Ascending aorta (tissue), 2 donors: ENCODE measurements at regions not wholly inside any gene's neighbourhood (a gene's known extent, or its start where the extent isn't known, plus 50 kb on each side); places are given as distances from the start of the nearest gene placed in this dataset.

Source experiments
- DNase-seq, 2 donors: peaks; one replicate each; pipeline ENCODE4 v3.0.0-alpha.2; 2019; ENCODE audit warnings: low spot score in 2 of 2
- H3K27ac ChIP-seq, 2 donors: fragments of 200-600 bp; sonication (generic); one replicate each; pipeline ENCODE4 v1.5.1; 2016 to 2017; ENCODE audit warnings: mild to moderate bottlenecking in 1 of 2
- H3K27me3 ChIP-seq: fragments of 200-600 bp; sonication (generic); one replicate; pipeline ENCODE4 v1.5.1; 2017
- H3K36me3 ChIP-seq, 2 donors: fragments of 200-600 bp; sonication (generic); one replicate each; pipeline ENCODE4 v1.5.1; 2016
- H3K4me1 ChIP-seq, 2 donors: fragments of 200-600 bp; sonication (generic); one replicate each; pipeline ENCODE4 v1.5.1; 2016 to 2017; ENCODE audit warnings: mild to moderate bottlenecking in 1 of 2
- H3K4me3 ChIP-seq, 2 donors: fragments of 200-600 bp; sonication (generic); one replicate each; pipeline ENCODE4 v1.5.1; 2016 to 2017; ENCODE audit warnings: mild to moderate bottlenecking in 1 of 2
- H3K9me3 ChIP-seq, 2 donors: fragments of 200-600 bp; sonication (generic); one replicate each; pipeline ENCODE4 v1.5.1; 2016
- intact Hi-C: fragments of 100-400 bp; cut with DNase I; formaldehyde crosslinking; loops from one replicate; pipeline ENCODE4 v1.15.1; 2023
- TF ChIP-seq, protein P1 (sequence below), 3 experiments: fragments of 200-600 bp in 2 of 3; fragments of 450-650 bp in 1 of 3; sonication (generic) in 2 of 3; IDR thresholded peaks; one replicate each; pipeline ENCODE4 v1.5.1; 2016 to 2019; ENCODE audit warnings: antibody characterized with exemption in 3 of 3, mild to moderate bottlenecking in 1 of 3, moderate library complexity in 1 of 3

DNA sequence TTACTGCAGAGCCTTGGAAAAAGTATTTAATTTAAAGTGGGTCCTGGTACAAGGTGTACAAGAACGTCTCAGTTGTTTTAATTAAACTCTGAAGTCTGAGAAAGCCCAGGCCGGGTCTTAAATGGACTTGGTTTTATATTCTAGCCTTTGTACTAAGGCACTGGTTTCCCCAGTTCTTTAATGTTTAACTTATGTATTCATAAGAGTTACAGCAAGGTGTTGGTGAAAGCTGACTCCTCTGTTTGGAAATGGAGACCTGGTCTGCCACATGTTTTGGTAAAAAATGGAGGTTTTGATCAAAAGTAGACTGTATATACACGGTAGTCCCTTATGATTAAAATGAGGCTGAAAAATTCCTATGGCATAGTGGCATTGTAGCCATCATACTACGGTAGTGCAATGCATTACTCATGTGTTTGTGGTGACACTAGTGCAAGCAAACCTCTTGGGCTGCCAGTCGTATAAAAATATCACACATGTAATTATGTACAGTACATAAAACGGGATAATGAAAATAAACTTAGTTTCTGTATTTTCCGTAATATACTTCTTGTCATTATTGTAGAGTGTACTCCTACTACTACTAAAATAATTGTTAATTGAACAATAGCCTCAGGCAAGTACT, 883.4 kb upstream of the SPRY2 start:
- DNase-seq = no peak

DNA sequence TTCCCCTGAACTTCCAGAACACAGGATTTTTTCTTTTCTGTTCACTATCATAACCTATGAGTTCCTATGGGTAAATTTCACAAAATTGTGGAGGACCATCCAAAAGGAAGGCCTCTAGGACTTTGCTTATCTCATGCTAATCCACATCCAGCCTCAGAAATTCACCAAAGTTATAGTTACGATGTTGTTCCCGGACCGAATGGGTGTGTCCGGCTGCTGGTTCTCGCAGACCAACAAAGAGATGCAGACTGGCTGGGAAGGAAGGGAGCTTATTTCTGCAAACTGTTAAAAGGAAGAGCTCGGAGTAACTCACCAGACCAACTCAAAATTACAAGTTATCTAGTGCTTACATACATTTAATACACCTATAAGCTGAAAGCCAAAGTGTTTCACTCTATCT, 882.9 kb upstream of the SPRY2 start:
- no peaks in the 10 kb centered on the region for H3K36me3 ChIP-seq
- no peak for DNase-seq
- H3K4me1 ChIP-seq = no peaks in the 10 kb centered on the region
- intact Hi-C loops = no loop called here
- TF ChIP-seq, protein P1, sequence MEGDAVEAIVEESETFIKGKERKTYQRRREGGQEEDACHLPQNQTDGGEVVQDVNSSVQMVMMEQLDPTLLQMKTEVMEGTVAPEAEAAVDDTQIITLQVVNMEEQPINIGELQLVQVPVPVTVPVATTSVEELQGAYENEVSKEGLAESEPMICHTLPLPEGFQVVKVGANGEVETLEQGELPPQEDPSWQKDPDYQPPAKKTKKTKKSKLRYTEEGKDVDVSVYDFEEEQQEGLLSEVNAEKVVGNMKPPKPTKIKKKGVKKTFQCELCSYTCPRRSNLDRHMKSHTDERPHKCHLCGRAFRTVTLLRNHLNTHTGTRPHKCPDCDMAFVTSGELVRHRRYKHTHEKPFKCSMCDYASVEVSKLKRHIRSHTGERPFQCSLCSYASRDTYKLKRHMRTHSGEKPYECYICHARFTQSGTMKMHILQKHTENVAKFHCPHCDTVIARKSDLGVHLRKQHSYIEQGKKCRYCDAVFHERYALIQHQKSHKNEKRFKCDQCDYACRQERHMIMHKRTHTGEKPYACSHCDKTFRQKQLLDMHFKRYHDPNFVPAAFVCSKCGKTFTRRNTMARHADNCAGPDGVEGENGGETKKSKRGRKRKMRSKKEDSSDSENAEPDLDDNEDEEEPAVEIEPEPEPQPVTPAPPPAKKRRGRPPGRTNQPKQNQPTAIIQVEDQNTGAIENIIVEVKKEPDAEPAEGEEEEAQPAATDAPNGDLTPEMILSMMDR (IDR thresholded peaks at IDR 0.05) = no peak
- H3K27me3 ChIP-seq = no peaks in the 10 kb centered on the region
- H3K27ac ChIP-seq = no peak overlapping the region
- H3K4me3 ChIP-seq = no peak overlapping the region
- no peaks in the 10 kb centered on the region for H3K9me3 ChIP-seq

More for the DNA sequence above, 883.4 kb upstream of the SPRY2 start:
- Histone ChIP-seq H3K36me3 (no peaks in the 10 kb centered on the region), H3K4me3 (no peak overlapping the region), H3K9me3 (no peaks in the 10 kb centered on the region), H3K27me3 (no peaks in the 10 kb centered on the region), H3K4me1 (no peaks in the 10 kb centered on the region), H3K27ac (no peak overlapping the region)
- TF ChIP-seq, protein P1 (IDR thresholded peaks at IDR 0.05) = no peak
- intact Hi-C loops = no loop called here

GRCh38 chr13:81211713-81212112, 870.8 kb upstream of the SPRY2 start:
- TF ChIP-seq, protein P1 (IDR thresholded peaks at IDR 0.05) = no peak
- Histone ChIP-seq H3K4me1 (no peaks in the 10 kb centered on the region), H3K4me3 (no peak overlapping the region), H3K9me3 (no peaks in the 10 kb centered on the region), H3K27ac (no peak overlapping the region), H3K36me3 (no peaks in the 10 kb centered on the region), H3K27me3 (no peaks in the 10 kb centered on the region)
- intact Hi-C loops = no loop called here
- no peak for DNase-seq

DNA sequence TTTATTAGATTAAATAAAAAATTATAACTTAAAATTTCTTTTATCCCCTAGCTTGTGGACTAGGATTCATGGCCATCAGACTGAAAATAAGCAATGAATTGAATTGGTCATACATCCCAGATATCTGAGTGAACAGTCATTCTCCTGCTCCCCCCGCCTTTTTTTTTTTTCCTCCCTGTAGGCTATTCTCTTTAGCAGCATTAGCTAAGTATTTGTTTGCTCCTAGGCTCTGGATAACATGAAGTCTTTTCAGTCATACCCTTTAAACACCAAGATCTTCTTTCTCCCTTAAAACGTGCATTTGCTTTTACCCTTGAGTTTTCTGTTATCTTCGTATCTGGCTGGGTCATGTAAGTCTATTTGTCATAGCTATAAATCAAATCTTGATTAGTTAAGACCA, 866.7 kb upstream of the SPRY2 start:
- TF ChIP-seq, protein P1 (IDR thresholded peaks at IDR 0.05) = no peak
- Histone ChIP-seq H3K27me3 (no peaks in the 10 kb centered on the region), H3K4me1 (no peaks in the 10 kb centered on the region)

DNA sequence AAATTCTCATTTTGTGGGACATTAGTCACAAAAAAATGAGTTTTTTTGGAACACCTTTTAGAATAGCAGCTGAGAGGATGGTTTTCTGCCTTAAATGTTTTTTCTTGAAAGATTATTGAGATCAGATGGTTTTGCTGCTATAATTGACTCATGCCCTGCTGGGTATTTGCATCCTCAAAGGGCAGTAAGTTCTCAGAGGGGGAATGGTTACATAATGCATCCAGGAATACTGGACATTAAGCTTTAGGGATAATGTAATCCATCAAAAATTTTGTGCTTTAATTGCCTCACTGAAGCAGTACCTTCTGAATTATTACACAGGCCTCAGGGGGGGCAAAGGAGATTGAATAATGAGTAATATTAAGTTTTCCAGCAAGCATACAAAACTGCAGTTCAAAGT, 866.3 kb upstream of the SPRY2 start:
- Histone ChIP-seq H3K9me3 (no peaks in the 10 kb centered on the region), H3K4me3 (no peak overlapping the region), H3K27ac (no peak overlapping the region), H3K36me3 (no peaks in the 10 kb centered on the region), H3K27me3 (no peaks in the 10 kb centered on the region), H3K4me1 (no peaks in the 10 kb centered on the region)
- no peak for DNase-seq
- intact Hi-C loops = no loop called here
- TF ChIP-seq, protein P1 (IDR thresholded peaks at IDR 0.05) = no peak

More for the DNA sequence above, 866.7 kb upstream of the SPRY2 start:
- Histone ChIP-seq H3K27ac (no peak overlapping the region), H3K9me3 (no peaks in the 10 kb centered on the region), H3K36me3 (no peaks in the 10 kb centered on the region), H3K4me3 (no peak overlapping the region)
- intact Hi-C loops = no loop called here
- DNase-seq = no peak

DNA sequence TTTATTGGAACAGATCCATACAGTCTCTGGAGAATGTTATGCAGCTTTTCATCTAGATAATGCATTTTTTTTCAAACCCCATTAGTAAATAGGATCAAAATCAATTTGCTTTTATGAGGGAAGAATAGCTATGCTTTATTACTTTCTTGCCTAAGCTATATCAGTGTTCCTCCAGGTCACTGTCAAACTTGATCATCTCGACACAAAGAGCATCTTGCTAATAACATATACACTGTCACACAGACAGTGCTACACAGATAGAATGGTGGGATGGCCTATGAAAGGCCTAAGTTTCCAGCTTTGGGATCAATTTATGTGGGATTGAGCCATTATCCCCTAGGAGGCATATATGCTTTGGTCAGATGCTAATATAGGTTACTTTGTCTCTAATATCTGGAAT, 862.9 kb upstream of the SPRY2 start:
- Histone ChIP-seq H3K4me1 (no peaks in the 10 kb centered on the region), H3K27ac (no peak overlapping the region), H3K27me3 (no peaks in the 10 kb centered on the region), H3K9me3 (no peaks in the 10 kb centered on the region), H3K36me3 (no peaks in the 10 kb centered on the region), H3K4me3 (no peak overlapping the region)
- intact Hi-C loops = no loop called here
- no peak for DNase-seq
- TF ChIP-seq, protein P1 (IDR thresholded peaks at IDR 0.05) = no peak
